ENCODE measurements at regions not wholly inside any gene's neighbourhood (a gene's known extent, or its start where the extent isn't known, plus 50 kb on each side); places are given as distances from the start of the nearest gene placed in this dataset.

DNA sequence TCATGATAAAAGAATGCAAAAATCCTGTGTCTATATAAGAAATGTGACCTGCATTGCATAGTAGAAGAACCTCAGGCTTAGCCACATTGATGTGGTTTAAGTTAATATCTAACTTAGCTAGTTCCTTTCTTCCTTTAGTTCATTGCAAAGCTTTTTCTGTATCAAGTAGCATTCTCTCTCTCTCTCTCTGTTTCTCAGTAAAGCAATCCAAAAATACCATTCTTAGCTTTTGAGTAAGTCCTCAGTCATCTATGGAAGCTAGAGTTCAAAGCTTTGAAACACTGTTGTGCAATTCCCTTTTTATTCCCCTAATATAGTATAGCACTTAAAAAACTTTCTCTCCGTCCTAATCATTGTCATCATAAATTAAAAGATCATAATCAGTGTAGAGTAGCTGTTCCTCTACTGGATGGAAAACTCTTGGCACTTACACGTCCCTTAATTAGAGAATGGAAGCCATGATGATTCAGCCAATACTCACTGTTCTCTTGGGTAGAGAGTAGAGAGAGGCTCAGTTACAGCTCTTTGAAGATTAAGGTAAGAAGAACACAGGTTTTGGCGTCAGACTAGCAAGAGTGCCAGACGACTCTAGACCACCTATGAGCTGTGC is 350.3 kb upstream of the LYPLAL1 start (continued):
- TF ChIP-seq, protein P1, sequence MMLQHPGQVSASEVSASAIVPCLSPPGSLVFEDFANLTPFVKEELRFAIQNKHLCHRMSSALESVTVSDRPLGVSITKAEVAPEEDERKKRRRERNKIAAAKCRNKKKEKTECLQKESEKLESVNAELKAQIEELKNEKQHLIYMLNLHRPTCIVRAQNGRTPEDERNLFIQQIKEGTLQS (IDR thresholded peaks at IDR 0.05; ENCODE audit: insufficient read depth, low read depth, low read length), result no peak
- no peak for TF ChIP-seq EP300 (IDR thresholded peaks at IDR 0.05; ENCODE audit: borderline replicate concordance in 1 of 2, low read depth in 2 of 2, low read length in 2 of 2)
